ENCODE measurements at regions not wholly inside any gene's neighbourhood (a gene's known extent, or its start where the extent isn't known, plus 50 kb on each side); places are given as distances from the start of the nearest gene placed in this dataset.
"Not testable (repeated sequence)": the region's sequence is repeated elsewhere in the genome, so short reads cannot be mapped to it uniquely, and the experiment has no call there.

DNA sequence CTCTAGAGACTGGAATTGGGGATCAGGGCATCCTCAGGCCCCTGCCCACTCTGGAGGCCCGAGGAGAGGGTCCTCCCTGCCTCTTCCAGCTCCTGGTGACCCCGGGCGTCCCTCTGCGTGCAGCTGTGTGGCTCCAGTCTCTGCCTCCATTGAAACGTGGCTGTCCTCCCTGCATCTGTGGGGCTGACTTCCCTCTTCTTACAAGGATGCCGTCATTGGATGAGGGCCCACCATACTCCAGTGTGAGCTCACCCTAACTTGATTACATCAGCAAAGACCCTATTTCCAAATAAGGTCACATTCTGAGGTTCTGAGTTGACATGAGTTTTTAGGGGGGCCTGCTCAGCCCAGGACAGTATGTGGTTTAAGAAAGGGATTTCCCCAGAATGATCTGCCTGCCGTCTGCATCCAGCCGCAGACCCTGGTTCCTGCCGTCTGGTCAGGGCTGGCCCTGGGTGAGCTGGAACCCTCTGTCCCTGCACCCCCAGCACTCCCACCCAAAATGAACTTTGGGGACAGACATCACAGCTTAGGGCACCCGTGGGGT lies 4437.7 kb upstream of the TPTE start:
- TF ChIP-seq CTCF, POLR2A (IDR thresholded peaks at IDR 0.05): not testable (repeated sequence)
